ENCODE measurements at regions not wholly inside any gene's neighbourhood (a gene's known extent, or its start where the extent isn't known, plus 50 kb on each side); places are given as distances from the start of the nearest gene placed in this dataset.
A peak's percentile ranks its signal among the peaks of the same experiment; 100 is the strongest.

GRCh38 chr6:78460711-78461110, 406.6 kb upstream of the IRAK1BP1 start:
- TF ChIP-seq, protein P1, sequence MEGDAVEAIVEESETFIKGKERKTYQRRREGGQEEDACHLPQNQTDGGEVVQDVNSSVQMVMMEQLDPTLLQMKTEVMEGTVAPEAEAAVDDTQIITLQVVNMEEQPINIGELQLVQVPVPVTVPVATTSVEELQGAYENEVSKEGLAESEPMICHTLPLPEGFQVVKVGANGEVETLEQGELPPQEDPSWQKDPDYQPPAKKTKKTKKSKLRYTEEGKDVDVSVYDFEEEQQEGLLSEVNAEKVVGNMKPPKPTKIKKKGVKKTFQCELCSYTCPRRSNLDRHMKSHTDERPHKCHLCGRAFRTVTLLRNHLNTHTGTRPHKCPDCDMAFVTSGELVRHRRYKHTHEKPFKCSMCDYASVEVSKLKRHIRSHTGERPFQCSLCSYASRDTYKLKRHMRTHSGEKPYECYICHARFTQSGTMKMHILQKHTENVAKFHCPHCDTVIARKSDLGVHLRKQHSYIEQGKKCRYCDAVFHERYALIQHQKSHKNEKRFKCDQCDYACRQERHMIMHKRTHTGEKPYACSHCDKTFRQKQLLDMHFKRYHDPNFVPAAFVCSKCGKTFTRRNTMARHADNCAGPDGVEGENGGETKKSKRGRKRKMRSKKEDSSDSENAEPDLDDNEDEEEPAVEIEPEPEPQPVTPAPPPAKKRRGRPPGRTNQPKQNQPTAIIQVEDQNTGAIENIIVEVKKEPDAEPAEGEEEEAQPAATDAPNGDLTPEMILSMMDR (IDR thresholded peaks at IDR 0.05; ENCODE audit: low read depth, low read length), result no peak
- no peak for DNase-seq (ENCODE audit: low read depth in 2 of 2)
- no peak overlapping the region for H3K4me3 ChIP-seq (replicated peaks in 1 of 2; ENCODE audit: low read depth in 2 of 2, low read length in 2 of 2)

DNA sequence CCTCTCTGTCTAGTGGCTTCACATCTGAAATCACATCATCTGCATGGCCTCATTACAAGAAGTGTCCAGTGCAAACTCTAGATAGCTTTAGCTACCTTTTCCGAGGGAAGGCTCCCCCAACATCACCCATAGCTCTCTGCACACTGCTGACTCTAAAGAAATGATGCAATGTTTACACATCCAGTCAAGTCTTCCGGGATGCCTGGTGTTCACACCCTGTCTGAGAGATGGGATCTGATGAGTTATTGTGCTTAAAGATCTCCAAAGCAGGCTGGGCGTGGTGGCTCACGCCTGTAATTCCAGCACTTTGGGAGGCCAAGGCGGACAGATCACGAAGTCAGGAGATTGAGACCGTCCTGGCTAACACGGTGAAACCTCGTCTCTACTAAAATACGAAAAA, 404.6 kb upstream of the IRAK1BP1 start:
- no peak for DNase-seq (ENCODE audit: low read depth in 2 of 2)
- no peak overlapping the region for H3K4me3 ChIP-seq (replicated peaks in 1 of 2; ENCODE audit: low read depth in 2 of 2, low read length in 2 of 2)
- TF ChIP-seq, protein P1 (IDR thresholded peaks at IDR 0.05; ENCODE audit: low read depth, low read length), result no peak

DNA sequence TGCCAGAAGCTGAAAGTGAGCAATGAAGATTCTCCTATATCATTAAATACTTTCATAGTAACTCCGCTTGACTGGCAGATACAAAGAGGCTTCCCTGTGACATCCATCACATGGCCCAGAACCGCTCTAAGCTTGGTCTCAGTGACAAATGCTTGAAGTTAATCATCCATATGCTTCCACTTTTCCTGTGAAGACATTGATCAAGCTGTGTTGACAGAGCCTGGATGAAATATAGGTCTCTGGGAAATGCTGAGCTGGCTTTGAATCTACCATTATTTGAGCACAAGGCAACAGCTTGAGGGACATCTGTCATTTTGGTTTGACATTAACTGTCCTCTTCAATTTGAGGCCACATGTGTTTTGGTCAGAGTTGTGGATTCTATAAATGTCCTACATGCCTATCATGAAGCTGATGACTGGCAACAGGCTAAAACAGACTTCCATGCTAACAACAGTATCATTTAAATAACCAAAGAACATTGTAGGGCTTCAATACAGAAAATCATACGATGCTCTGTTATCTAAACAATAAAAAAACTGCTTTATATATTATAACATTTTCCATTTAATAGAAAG, 402.2 kb upstream of the IRAK1BP1 start:
- no peak for DNase-seq (ENCODE audit: low read depth in 2 of 2)

GRCh38 chr6:78476561-78476960, 390.8 kb upstream of the IRAK1BP1 start:
- no peak overlapping the region for H3K4me3 ChIP-seq (replicated peaks in 1 of 2; ENCODE audit: low read depth in 2 of 2, low read length in 2 of 2)

More for the DNA sequence above, 402.2 kb upstream of the IRAK1BP1 start:
- TF ChIP-seq, protein P1 (IDR thresholded peaks at IDR 0.05; ENCODE audit: low read depth, low read length), result no peak
- no peak overlapping the region for H3K4me3 ChIP-seq (replicated peaks in 1 of 2; ENCODE audit: low read depth in 2 of 2, low read length in 2 of 2)

GRCh38 chr6:78482801-78483552, 384.4 kb upstream of the IRAK1BP1 start:
- no peak for DNase-seq (ENCODE audit: low read depth in 2 of 2)
- H3K4me3 ChIP-seq (replicated peaks in 1 of 2; ENCODE audit: low read depth in 2 of 2, low read length in 2 of 2), result no peak overlapping the region
- TF ChIP-seq, protein P1 (IDR thresholded peaks at IDR 0.05; ENCODE audit: low read depth, low read length), result no peak

More at GRCh38 chr6:78476561-78476960, 390.8 kb upstream of the IRAK1BP1 start:
- TF ChIP-seq, protein P1 (IDR thresholded peaks at IDR 0.05; ENCODE audit: low read depth, low read length), result no peak
- no peak for DNase-seq (ENCODE audit: low read depth in 2 of 2)

DNA sequence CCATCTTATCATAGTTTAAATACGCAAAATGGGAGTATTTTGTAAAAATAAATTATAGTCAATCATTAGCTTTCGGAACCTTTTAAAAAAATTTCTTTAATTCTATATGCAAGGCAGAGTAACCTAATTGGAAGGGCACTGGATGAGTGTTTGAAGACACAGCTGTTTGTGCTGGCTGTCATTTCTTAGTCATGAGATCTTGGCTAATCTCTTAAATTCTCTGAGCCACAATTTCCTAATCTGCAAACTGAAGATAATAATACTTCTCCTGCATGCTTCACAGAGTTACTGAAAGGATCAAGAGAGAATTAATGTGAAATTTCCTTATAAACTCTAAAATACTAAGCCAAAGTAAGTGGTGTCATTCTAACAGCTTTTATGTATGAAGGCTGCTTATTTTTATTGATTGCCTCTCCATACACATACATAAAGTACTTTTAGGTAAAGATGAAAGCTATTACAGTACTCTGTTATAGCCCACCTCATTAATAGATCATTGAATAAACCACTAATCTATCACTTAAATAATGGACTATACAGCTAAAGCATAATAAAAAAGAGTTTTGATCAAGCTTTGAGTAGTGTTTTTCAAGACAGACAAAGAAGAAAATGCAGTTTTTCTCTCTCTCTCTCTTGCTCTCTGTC, 383.7 kb upstream of the IRAK1BP1 start:
- peak in 1 of 2 donors; percentile 65 for DNase-seq (ENCODE audit: low read depth in 2 of 2)
- TF ChIP-seq, protein P1 (IDR thresholded peaks at IDR 0.05; ENCODE audit: low read depth, low read length), result no peak
- H3K4me3 ChIP-seq (replicated peaks in 1 of 2; ENCODE audit: low read depth in 2 of 2, low read length in 2 of 2), result no peak overlapping the region

Data from cardiac fibroblast (primary cell).